NCI-H2171 treated with DMSO at 0.1 percent for 48 hours (cell line): ENCODE measurements at regions not wholly inside any gene's neighbourhood (a gene's known extent, or its start where the extent isn't known, plus 50 kb on each side); places are given as distances from the start of the nearest gene placed in this dataset.

Experiments used
- DNase-seq: peaks from one replicate; lab custom pipeline; 2025; lab: John Stamatoyannopoulos, UW

DNA sequence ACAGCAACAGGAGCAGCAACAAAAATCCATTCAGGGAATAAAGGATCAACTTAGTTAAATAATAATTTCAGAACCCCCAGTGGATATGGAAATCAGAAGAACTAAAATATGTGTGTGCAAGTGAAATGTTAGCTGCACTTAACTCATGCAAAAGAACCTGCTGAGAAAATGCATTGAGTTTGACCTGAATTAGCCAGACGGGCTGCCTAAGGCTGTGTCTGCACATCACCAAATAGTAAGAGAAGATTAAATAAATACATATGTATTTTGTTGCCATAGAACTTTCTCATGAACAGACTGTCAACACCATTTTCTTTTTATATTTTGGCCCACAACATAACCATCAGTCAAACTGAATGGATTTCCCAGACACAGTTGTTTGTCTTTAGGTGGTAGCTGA is 262.0 kb upstream of the PIK3C3 start:
- no peak for DNase-seq

- no peak for DNase-seq
These were observed 264.5 kb upstream of the PIK3C3 start for GRCh38 chr18:41690332-41691127.

GRCh38 chr18:41687138-41687537 is 267.9 kb upstream of the PIK3C3 start:
- DNase-seq = no peak

GRCh38 chr18:41681138-41681880 is 273.7 kb upstream of the PIK3C3 start:
- no peak for DNase-seq

GRCh38 chr18:41674506-41674905 is 280.5 kb upstream of the PIK3C3 start:
- no peak for DNase-seq

GRCh38 chr18:41666231-41666630 is 288.8 kb upstream of the PIK3C3 start:
- no peak for DNase-seq

DNA sequence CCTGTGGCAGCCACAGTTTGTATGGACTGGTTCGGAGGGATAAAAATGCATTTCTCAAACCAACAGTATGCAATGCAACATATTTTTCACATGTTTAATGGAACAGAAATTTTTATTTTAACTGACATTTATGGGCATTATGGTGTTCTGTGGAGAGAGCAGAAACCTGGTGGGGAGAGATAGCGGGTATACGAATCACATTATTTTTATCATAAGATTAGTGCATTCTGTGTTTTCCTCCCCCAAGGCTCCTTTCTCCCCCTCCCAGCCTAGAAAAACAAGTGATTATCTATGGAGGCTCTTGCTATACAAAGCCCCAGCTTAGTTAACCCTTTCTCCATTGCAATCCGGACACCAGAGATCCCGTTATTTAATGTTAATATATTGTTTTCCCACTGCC is 289.8 kb upstream of the PIK3C3 start:
- no peak for DNase-seq

- no peak for DNase-seq
These were observed 294.4 kb upstream of the PIK3C3 start for GRCh38 chr18:41660654-41661053.

- DNase-seq = no peak
These were observed 295.4 kb upstream of the PIK3C3 start for GRCh38 chr18:41659438-41660130.

- no peak for DNase-seq
These were observed 297.8 kb upstream of the PIK3C3 start for GRCh38 chr18:41657189-41657588.

DNA sequence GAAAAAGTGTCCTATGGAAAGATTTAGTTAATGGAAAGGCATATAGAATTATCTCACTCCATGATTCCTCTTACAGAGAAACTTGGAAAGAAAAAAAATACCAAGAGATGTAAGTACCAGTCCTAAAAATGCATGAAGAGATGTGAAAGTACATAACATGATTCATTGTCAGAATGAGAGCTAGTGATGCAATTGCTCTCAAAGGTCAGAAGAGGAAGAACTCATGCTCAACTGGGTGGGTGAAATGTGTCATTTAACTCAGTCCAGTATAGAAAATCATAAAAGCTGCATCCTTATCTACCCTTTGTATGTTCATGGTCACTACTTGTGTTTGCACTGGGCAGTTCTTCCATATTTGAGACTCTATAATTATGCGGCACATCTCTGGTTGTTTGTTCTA is 300.0 kb upstream of the PIK3C3 start:
- no peak for DNase-seq

GRCh38 chr18:41647914-41648313 is 307.1 kb upstream of the PIK3C3 start:
- DNase-seq = no peak

DNA sequence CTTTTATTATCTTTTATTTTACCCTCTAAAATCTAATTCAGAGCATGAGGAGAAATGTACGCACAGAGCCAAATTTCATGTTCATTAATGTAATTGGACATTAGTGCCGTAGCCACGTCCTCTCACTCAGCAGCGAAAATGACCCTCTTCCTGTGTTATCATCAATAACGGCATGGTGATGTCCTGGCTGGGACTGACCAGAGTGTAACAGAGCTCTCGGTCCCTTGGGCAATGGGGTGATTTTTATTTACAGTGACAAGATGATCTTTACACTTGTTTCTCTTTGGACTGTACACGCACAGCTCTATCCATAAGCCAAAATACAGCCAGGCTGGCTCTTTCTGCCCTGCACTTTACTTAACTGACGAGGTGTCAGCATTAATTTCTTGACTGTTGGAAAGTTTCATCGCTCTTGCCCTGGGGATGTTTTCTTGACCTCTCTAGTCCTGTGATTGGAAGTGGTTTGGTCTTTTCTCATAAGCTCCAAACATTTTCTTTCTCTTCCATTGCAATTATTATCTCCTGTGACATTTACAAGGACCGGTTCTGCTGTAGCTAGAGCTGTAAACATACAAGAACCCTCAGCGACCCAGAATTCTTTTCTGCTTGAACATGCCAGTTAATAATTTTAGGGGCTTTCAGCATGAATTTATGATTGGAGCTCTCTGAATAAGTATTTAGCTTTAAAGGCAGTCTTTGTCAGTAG is 308.0 kb upstream of the PIK3C3 start:
- no peak for DNase-seq

GRCh38 chr18:41645589-41646360 is 309.3 kb upstream of the PIK3C3 start:
- DNase-seq = peak; percentile 63

- DNase-seq = no peak
These were observed 310.6 kb upstream of the PIK3C3 start for GRCh38 chr18:41644466-41644865.

GRCh38 chr18:41643427-41643826 is 311.6 kb upstream of the PIK3C3 start:
- no peak for DNase-seq

- DNase-seq = no peak
These were observed 312.3 kb upstream of the PIK3C3 start for GRCh38 chr18:41642756-41643155.

DNA sequence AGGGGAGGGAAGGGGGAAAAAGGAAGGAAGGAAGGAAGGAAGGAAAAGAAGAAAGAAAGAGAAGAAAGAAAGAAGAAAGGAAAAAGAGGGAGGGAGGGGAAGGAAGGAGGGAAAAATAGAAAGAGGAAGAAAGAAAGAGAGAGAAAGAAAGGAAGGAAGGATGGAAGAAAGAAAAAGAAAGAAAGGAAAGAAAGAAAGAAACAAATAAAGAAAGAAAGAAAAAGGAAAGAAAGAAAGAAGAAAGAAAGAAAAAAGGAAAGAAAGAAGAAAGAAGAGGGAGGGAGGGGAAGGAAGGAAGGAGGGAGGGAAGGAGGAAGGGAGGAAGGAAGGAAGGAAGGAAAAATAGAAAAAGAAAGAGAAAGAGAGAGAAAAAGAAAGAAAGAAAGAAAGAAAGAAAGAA is 315.8 kb upstream of the PIK3C3 start:
- DNase-seq = no peak

- peak; percentile 12 for DNase-seq
These were observed 323.2 kb upstream of the PIK3C3 start for GRCh38 chr18:41631723-41632285.

DNA sequence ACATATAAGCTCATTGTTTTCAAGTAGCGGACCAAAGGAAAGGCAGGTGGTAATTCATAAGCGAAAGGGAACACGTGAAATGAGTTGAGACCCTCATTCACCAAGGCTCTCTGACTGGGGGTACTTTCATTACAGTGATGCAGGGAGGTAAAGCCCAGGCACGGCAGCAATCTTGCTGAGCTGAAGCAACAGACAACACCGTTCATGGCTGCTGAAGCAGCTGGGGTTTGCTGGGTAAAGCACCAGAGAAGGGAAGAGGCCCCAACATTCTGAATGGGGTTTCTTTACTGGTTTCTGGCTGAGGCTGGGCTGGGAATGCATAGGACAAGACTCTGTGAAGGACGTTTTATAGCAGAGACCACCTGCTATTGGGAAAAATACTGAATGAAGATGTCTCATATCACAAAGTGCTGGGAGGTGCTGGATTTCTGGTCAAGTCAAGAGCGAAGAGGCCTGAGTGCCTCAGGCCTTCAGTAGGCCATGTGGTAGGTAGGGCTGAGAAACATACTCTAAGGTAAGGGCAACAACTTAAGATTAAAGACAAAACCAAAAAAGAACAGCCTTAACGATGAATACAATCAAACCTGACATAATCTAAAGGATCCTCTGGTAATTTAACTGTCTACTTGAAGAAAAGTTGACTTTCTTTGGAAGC is 324.7 kb upstream of the PIK3C3 start:
- DNase-seq = no peak

- DNase-seq = no peak
These were observed 330.6 kb upstream of the PIK3C3 start for GRCh38 chr18:41624460-41624859.
